NCI-H2029 (cell line): ENCODE measurements at regions not wholly inside any gene's neighbourhood (a gene's known extent, or its start where the extent isn't known, plus 50 kb on each side); places are given as distances from the start of the nearest gene placed in this dataset.

ENCODE experiments used
- DNase-seq: peaks from one replicate; lab custom pipeline; 2025; lab: John Stamatoyannopoulos, UW

DNA sequence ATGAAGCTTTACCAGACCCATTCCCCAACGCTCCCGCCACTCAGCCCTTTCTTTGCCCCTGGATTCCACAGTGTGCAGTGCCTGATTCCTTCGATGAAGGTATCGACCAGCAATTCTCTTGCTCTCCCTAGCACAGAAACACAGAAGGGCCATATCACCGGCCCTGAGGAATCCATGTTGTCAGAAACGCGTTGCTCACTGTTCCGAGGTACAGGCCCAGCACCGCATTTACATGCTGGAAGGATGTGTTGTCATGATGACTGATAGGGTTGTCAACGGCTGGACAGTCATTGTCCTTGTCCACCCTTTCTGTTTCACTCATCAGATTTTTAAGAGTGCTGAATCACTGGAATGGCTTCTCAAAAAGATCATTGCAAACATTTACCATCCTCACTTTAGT lies 57.2 kb upstream of the GPR6 start:
- DNase-seq = no peak

DNA sequence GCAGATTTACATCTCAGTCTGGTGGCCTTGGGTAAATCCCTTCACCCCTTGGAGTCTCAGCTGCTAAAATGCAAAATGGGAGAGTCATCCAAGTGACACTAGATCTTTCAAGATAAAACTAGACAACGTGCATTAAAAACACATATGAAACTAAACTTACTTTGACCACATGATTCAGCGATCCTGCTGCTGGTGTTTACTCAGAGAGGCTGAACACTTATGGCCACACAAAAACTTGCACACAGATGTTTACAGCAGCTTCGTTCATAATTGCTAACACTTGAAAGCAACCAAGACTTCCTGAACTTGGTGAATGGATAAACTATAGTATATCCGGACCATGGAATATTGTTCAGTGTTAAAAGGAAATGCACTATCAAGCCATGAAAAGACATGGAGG lies 55.3 kb upstream of the GPR6 start:
- DNase-seq = no peak

DNA sequence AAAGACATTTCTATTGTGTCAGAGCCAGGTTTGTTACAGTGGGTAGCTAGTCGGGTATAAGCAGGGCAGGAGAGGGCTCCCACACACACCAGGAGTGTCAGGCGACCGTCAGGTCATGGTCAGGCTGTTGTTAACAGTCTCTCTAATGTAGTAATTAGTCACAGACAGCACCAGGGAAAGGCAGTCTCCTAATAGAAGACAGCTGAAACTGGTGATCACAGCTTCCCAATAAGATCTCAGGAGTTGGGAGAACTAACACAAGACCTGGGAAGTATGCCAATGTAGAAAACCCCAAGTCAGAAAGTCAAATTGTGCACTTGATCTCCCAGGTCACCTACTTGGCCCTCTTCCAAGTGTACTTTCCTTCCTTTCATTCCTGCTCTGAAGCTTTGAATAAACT lies 53.0 kb upstream of the GPR6 start:
- no peak for DNase-seq

DNA sequence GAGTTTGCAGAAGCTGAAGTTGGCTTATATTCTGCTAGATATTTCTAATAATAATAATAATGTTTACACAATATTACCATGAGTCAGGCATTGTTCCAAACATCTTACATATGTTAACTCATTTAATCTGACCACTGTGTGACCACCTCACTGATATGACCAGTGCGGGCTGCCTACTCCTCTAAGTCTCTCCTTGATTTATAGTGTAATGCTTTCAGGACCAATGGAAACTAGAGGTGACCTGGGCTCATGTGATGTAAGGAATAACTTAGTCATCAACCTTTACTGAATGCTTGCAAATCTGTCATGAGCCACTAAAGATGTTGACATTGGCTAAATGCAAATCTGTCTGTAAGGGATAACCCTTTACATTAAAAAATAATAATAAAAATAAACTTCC lies 51.1 kb upstream of the GPR6 start:
- no peak for DNase-seq
